Panc1 (cell line): ENCODE measurements at regions not wholly inside any gene's neighbourhood (a gene's known extent, or its start where the extent isn't known, plus 50 kb on each side); places are given as distances from the start of the nearest gene placed in this dataset.

ENCODE experiments used
- ATAC-seq: fragments of 200-7000 bp; cut with Tn5 transposase; 2 replicates; pipeline ENCODE4 v1.9.1; 2020; ENCODE audit warnings: mild to moderate bottlenecking, moderate library complexity
- BruUV-seq: library from RNA; stranded (reverse); fragments of 400-500 nt; replicated peaks from 2 replicates; lab custom pipeline; 2021; lab: Mats Ljungman, UMichigan
- CTCF ChIA-PET: fragments of 300-600 bp; sonication (Branson Sonifier 250); formaldehyde crosslinking; loops from one replicate; lab custom pipeline; 2022; ENCODE audit warnings: antibody characterized with exemption; lab: Charles Lee
- POLR2A ChIA-PET: fragments of 300-600 bp; sonication (Branson Sonifier 250); formaldehyde crosslinking; loops from one replicate; lab custom pipeline; 2022; ENCODE audit warnings: antibody characterized with exemption; lab: Charles Lee
- DNase-seq: peaks from one replicate; pipeline ENCODE4 v3.0.0-alpha.2; 2010; ENCODE audit warnings: low read depth, low spot score
- H3K27ac ChIP-seq: 2 replicates; pipeline ENCODE4 v1.5.1; 2011; ENCODE audit warnings: mild to moderate bottlenecking, low read length, inconsistent platforms
- H3K27me3 ChIP-seq: fragments of 200-500 bp; sonication (Bioruptor generic); 2 replicates; pipeline ENCODE4 v1.6.0; 2014; ENCODE audit warnings: low read length, inconsistent platforms; ENCODE audit not compliant: control insufficient read depth, insufficient read depth
- H3K36me3 ChIP-seq: fragments of 200-500 bp; sonication (Bioruptor generic); 2 replicates; pipeline ENCODE4 v1.5.1; 2014; ENCODE audit warnings: inconsistent platforms, mild to moderate bottlenecking, low read length, moderate library complexity; ENCODE audit not compliant: control insufficient read depth, insufficient read depth
- H3K4me1 ChIP-seq: 2 replicates; pipeline ENCODE4 v1.5.1; 2011; ENCODE audit warnings: inconsistent platforms, mild to moderate bottlenecking, low read length, moderate library complexity; ENCODE audit not compliant: control insufficient read depth, insufficient read depth
- H3K4me3 ChIP-seq, 2 experiments: 2 replicates each; pipeline ENCODE4 v1.5.1; 2011 to 2012; ENCODE audit warnings: low read depth in 2 of 2, low read length in 2 of 2, mild to moderate bottlenecking in 2 of 2, inconsistent platforms in 1 of 2, moderate library complexity in 1 of 2
- H3K9me3 ChIP-seq: fragments of 200-500 bp; sonication (Bioruptor generic); 2 replicates; pipeline ENCODE4 v1.5.1; 2014; ENCODE audit warnings: low read depth, mild to moderate bottlenecking, inconsistent platforms, low read length, moderate library complexity; ENCODE audit not compliant: control insufficient read depth, insufficient read depth
- POLR2AphosphoS5 ChIP-seq: IDR thresholded peaks from 2 replicates; pipeline ENCODE4 v1.6.1; 2012; ENCODE audit warnings: mild to moderate bottlenecking, low read depth, low read length, moderate library complexity
- SIN3A ChIP-seq: IDR thresholded peaks from 2 replicates; pipeline ENCODE4 v1.6.1; 2012; ENCODE audit warnings: low read depth, mild to moderate bottlenecking, low read length, moderate library complexity, borderline replicate concordance; ENCODE audit not compliant: insufficient read depth
- TCF7L2 ChIP-seq: IDR thresholded peaks from 2 replicates; pipeline ENCODE4 v1.6.1; 2011; ENCODE audit warnings: mild to moderate bottlenecking, low read depth, low read length, inconsistent platforms
- in situ Hi-C: cut with HindIII; loops from 2 replicates; pipeline ENCODE4 v1.10.0; 2016; ENCODE audit warnings: low sequenced_read_pairs, low pct_unique_long_range_greater_than_20kb
- intact Hi-C: fragments of 100-400 bp; cut with micrococcal nuclease; formaldehyde crosslinking; loops from one replicate; pipeline ENCODE4 v1.10.0; 2022; ENCODE audit not compliant: unreplicated experiment
- TF ChIP-seq, protein P1 (sequence below): fragments of 450-650 bp; IDR thresholded peaks from 2 replicates; pipeline ENCODE4 v1.5.1; 2017; ENCODE audit warnings: mild to moderate bottlenecking
- TF ChIP-seq, protein P2 (sequence below), 2 experiments: IDR thresholded peaks; 2 replicates each; pipeline ENCODE4 v1.6.1; 2011 to 2012; ENCODE audit warnings: low read depth in 2 of 2, control low read depth in 1 of 2, low read length in 1 of 2, mild to moderate bottlenecking in 1 of 2, moderate library complexity in 1 of 2; ENCODE audit not compliant: insufficient read depth in 1 of 2

DNA sequence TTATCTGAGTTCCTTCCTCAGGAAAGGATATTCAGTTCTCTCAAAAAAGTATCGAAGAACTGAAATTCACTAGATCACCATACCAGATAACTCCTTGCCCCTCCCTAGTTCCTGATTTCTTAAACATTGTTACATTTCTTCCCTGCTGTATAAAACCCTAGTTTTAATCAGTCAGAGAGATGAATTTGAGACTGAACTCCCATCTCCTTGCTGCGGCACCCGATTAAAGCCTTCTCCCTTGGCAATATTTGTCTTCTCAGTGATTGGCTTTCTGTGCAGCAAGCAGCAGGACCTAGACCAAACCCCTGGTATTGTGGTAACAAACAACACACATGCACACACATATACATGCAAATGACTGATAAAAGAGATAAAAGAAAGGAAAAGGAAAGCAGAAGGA, 1364.6 kb upstream of the GJE1 start:
- CTCF ChIA-PET, result no interaction called here
- BruUV-seq, result no TSS peak
- Histone ChIP-seq H3K27ac (no peak overlapping the region), H3K36me3 (no peaks in the 10 kb centered on the region; the same call in 1 of the 2 replicates), H3K4me3 (no peak overlapping the region), H3K27me3 (no peaks in the 10 kb centered on the region), H3K4me1 (no peaks in the 10 kb centered on the region), H3K9me3 (peaks cover 27% of the 10 kb centered on the region)
- ATAC-seq (no peak), DNase-seq (no peak)
- TF ChIP-seq, protein P1, sequence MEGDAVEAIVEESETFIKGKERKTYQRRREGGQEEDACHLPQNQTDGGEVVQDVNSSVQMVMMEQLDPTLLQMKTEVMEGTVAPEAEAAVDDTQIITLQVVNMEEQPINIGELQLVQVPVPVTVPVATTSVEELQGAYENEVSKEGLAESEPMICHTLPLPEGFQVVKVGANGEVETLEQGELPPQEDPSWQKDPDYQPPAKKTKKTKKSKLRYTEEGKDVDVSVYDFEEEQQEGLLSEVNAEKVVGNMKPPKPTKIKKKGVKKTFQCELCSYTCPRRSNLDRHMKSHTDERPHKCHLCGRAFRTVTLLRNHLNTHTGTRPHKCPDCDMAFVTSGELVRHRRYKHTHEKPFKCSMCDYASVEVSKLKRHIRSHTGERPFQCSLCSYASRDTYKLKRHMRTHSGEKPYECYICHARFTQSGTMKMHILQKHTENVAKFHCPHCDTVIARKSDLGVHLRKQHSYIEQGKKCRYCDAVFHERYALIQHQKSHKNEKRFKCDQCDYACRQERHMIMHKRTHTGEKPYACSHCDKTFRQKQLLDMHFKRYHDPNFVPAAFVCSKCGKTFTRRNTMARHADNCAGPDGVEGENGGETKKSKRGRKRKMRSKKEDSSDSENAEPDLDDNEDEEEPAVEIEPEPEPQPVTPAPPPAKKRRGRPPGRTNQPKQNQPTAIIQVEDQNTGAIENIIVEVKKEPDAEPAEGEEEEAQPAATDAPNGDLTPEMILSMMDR, result no peak
- TF ChIP-seq, protein P2, sequence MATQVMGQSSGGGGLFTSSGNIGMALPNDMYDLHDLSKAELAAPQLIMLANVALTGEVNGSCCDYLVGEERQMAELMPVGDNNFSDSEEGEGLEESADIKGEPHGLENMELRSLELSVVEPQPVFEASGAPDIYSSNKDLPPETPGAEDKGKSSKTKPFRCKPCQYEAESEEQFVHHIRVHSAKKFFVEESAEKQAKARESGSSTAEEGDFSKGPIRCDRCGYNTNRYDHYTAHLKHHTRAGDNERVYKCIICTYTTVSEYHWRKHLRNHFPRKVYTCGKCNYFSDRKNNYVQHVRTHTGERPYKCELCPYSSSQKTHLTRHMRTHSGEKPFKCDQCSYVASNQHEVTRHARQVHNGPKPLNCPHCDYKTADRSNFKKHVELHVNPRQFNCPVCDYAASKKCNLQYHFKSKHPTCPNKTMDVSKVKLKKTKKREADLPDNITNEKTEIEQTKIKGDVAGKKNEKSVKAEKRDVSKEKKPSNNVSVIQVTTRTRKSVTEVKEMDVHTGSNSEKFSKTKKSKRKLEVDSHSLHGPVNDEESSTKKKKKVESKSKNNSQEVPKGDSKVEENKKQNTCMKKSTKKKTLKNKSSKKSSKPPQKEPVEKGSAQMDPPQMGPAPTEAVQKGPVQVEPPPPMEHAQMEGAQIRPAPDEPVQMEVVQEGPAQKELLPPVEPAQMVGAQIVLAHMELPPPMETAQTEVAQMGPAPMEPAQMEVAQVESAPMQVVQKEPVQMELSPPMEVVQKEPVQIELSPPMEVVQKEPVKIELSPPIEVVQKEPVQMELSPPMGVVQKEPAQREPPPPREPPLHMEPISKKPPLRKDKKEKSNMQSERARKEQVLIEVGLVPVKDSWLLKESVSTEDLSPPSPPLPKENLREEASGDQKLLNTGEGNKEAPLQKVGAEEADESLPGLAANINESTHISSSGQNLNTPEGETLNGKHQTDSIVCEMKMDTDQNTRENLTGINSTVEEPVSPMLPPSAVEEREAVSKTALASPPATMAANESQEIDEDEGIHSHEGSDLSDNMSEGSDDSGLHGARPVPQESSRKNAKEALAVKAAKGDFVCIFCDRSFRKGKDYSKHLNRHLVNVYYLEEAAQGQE (IDR thresholded peaks at IDR 0.05; ENCODE audit: insufficient read depth in 1 of 2, low read depth in 2 of 2, low read length in 1 of 2), result no peak
- TF ChIP-seq TCF7L2 (no peak), POLR2AphosphoS5 (no peak), SIN3A (no peak)
- POLR2A ChIA-PET, result no interaction called here
- intact Hi-C loops, result no loop called here
- in situ Hi-C loops, result no loop called here

DNA sequence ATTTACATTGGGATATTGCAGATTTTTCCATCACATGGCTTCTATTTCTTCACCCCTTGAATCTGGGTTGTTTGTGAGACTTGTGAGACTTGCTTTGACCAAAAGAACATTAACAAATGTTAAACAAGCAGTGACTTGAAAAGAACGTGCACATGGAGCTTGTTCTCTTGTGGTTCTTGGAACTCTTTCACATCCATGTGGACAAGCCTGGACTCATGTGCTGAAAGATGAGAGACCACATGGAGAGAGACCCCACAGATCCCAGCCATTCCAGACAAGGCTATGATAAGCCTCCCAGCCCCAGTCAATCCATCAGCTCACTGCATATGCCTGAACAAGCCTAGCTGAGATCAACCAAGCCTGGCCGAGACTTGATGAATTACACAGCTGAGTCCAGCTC, 1365.7 kb upstream of the GJE1 start:
- H3K4me3 ChIP-seq, result no peak overlapping the region
- H3K27me3 ChIP-seq, result no peaks in the 10 kb centered on the region
- no peaks in the 10 kb centered on the region for H3K4me1 ChIP-seq
- H3K9me3 ChIP-seq, result peaks cover 24% of the 10 kb centered on the region
- DNase-seq (no peak), ATAC-seq (no peak)
- no TSS peak for BruUV-seq
- intact Hi-C loops (no loop called here), in situ Hi-C loops (no loop called here)
- ChIA-PET POLR2A (interaction anchor here (0.7 kb wide), 1 partner anchor 249 kb away, joined by 4 read pairs; no protein-coding TSS in a partner anchor), CTCF (no interaction called here)
- TF ChIP-seq TCF7L2 (no peak), SIN3A (no peak), POLR2AphosphoS5 (no peak)
- TF ChIP-seq, protein P2 (IDR thresholded peaks at IDR 0.05; ENCODE audit: insufficient read depth in 1 of 2, low read depth in 2 of 2, low read length in 1 of 2), result no peak
- TF ChIP-seq, protein P1, result no peak
- no peak overlapping the region for H3K27ac ChIP-seq
- H3K36me3 ChIP-seq, result no peaks in the 10 kb centered on the region
